GOT3 (cell line): ENCODE measurements at regions not wholly inside any gene's neighbourhood (a gene's known extent, or its start where the extent isn't known, plus 50 kb on each side); places are given as distances from the start of the nearest gene placed in this dataset.
"Not testable (repeated sequence)": the region's sequence is repeated elsewhere in the genome, so short reads cannot be mapped to it uniquely, and the experiment has no call there.

Experiments used
- DNase-seq: peaks from one replicate; lab custom pipeline; 2025; ENCODE audit warnings: mixed read lengths; lab: John Stamatoyannopoulos, UW

- no peak for DNase-seq
Measured at GRCh38 chr5:81826128-81826527, 75.2 kb upstream of the SSBP2 start.

- DNase-seq = peak; percentile 46
Measured at GRCh38 chr5:81825237-81825636, 74.3 kb upstream of the SSBP2 start.

- DNase-seq = not testable (repeated sequence)
Measured at GRCh38 chr5:81823736-81824135, 72.8 kb upstream of the SSBP2 start.

GRCh38 chr5:81820863-81821262 lies 70.0 kb upstream of the SSBP2 start:
- DNase-seq = no peak

GRCh38 chr5:81820318-81820636 lies 69.4 kb upstream of the SSBP2 start:
- DNase-seq = no peak

GRCh38 chr5:81819556-81820317 lies 68.8 kb upstream of the SSBP2 start:
- no peak for DNase-seq

GRCh38 chr5:81817980-81818379 lies 67.1 kb upstream of the SSBP2 start:
- DNase-seq = no peak

- no peak for DNase-seq
Measured at GRCh38 chr5:81817086-81817485, 66.2 kb upstream of the SSBP2 start.

- no peak for DNase-seq
Measured at GRCh38 chr5:81815321-81815720, 64.4 kb upstream of the SSBP2 start.

GRCh38 chr5:81808106-81808505 lies 57.2 kb upstream of the SSBP2 start:
- DNase-seq = no peak

GRCh38 chr5:81805086-81805485 lies 54.2 kb upstream of the SSBP2 start:
- no peak for DNase-seq

GRCh38 chr5:81803812-81804211 lies 52.9 kb upstream of the SSBP2 start:
- no peak for DNase-seq

- no peak for DNase-seq
Measured at GRCh38 chr5:81802625-81803024, 51.7 kb upstream of the SSBP2 start.

GRCh38 chr5:81802020-81802419 lies 51.1 kb upstream of the SSBP2 start:
- DNase-seq = no peak

GRCh38 chr5:81800797-81801196 lies 49.9 kb upstream of the SSBP2 start:
- no peak for DNase-seq
